OCI-LY7 (cell line): ENCODE measurements at regions not wholly inside any gene's neighbourhood (a gene's known extent, or its start where the extent isn't known, plus 50 kb on each side); places are given as distances from the start of the nearest gene placed in this dataset.

Source experiments
- BruUV-seq: library from RNA; stranded (reverse); fragments of 400-500 nt; replicated peaks from 2 replicates; lab custom pipeline; 2021; lab: Mats Ljungman, UMichigan
- CTCF ChIA-PET: fragments of 300-600 bp; sonication (Branson Sonifier 250); formaldehyde crosslinking; loops from one replicate; lab custom pipeline; 2022; ENCODE audit warnings: antibody characterized with exemption; ENCODE audit not compliant: unreplicated experiment; lab: Charles Lee
- POLR2A ChIA-PET: fragments of 300-600 bp; sonication (Branson Sonifier 250); formaldehyde crosslinking; loops from one replicate; lab custom pipeline; 2022; ENCODE audit warnings: antibody characterized with exemption; lab: Charles Lee
- DNase-seq: peaks from one replicate; pipeline ENCODE4 v3.0.0-alpha.2; 2015; ENCODE audit warnings: low spot score
- H2AFZ ChIP-seq: fragments of 200-600 bp; sonication (generic), shearing (Covaris generic); 2 replicates; pipeline ENCODE4 v1.6.1; 2014; ENCODE audit warnings: mild to moderate bottlenecking, antibody characterized with exemption, low read length, moderate library complexity
- H3K27ac ChIP-seq: fragments of 200-600 bp; sonication (generic); 2 replicates; pipeline ENCODE4 v1.5.1; 2014; ENCODE audit warnings: mixed run types, low read depth, mild to moderate bottlenecking, moderate library complexity, low read length, inconsistent platforms; ENCODE audit not compliant: poor library complexity, severe bottlenecking
- H3K36me3 ChIP-seq: fragments of 200-600 bp; sonication (generic); 2 replicates; pipeline ENCODE4 v1.6.1; 2014; ENCODE audit warnings: mild to moderate bottlenecking, antibody characterized with exemption, low read length, moderate library complexity, mixed read lengths; ENCODE audit not compliant: insufficient read depth
- H3K4me1 ChIP-seq: fragments of 200-600 bp; sonication (generic); 2 replicates; pipeline ENCODE4 v1.5.1; 2014; ENCODE audit warnings: mild to moderate bottlenecking, low read length; ENCODE audit not compliant: insufficient read depth, poor library complexity, severe bottlenecking
- H3K4me2 ChIP-seq: fragments of 200-600 bp; sonication (generic); 2 replicates; pipeline ENCODE4 v1.6.1; 2014; ENCODE audit warnings: mild to moderate bottlenecking, low read length
- H3K4me3 ChIP-seq: fragments of 200-600 bp; sonication (generic); 2 replicates; pipeline ENCODE4 v1.5.1; 2014; ENCODE audit warnings: mild to moderate bottlenecking, low read depth, low read length; ENCODE audit not compliant: poor library complexity, severe bottlenecking
- H3K79me2 ChIP-seq: fragments of 200-600 bp; sonication (generic); 2 replicates; pipeline ENCODE4 v1.6.1; 2016; ENCODE audit warnings: low read depth, mild to moderate bottlenecking, low read length, moderate library complexity, mixed read lengths; ENCODE audit not compliant: insufficient read depth
- H3K9me2 ChIP-seq: fragments of 200-600 bp; sonication (generic); 2 replicates; pipeline ENCODE4 v1.6.1; 2016; ENCODE audit warnings: mild to moderate bottlenecking, low read length, mixed read lengths; ENCODE audit not compliant: insufficient read depth
- H3K9me3 ChIP-seq: fragments of 200-600 bp; sonication (generic); 2 replicates; pipeline ENCODE4 v1.6.1; 2014; ENCODE audit warnings: mild to moderate bottlenecking, mixed run types, low read length, mixed read lengths
- H4K20me1 ChIP-seq: fragments of 200-600 bp; sonication (generic); 2 replicates; pipeline ENCODE4 v1.6.1; 2014; ENCODE audit warnings: mild to moderate bottlenecking, antibody characterized with exemption, low read length, moderate library complexity, mixed read lengths; ENCODE audit not compliant: insufficient read depth
- EZH2phosphoT487 ChIP-seq: fragments of 200-600 bp; sonication (generic); IDR thresholded peaks from 2 replicates; pipeline ENCODE4 v1.6.1; 2018; ENCODE audit warnings: low read depth, borderline replicate concordance, mild to moderate bottlenecking, mixed run types, antibody characterized with exemption, low read length, moderate library complexity, mixed read lengths
- intact Hi-C: fragments of 100-400 bp; cut with micrococcal nuclease; formaldehyde crosslinking; loops from one replicate; pipeline ENCODE4 v1.10.0; 2022; ENCODE audit not compliant: unreplicated experiment
- TF ChIP-seq, protein P1 (sequence below): fragments of 200-600 bp; sonication (generic); conservative IDR thresholded peaks from 2 replicates; pipeline ENCODE4 v1.5.1; 2014; ENCODE audit warnings: mild to moderate bottlenecking, antibody characterized with exemption, low read length, moderate library complexity, mixed read lengths

DNA sequence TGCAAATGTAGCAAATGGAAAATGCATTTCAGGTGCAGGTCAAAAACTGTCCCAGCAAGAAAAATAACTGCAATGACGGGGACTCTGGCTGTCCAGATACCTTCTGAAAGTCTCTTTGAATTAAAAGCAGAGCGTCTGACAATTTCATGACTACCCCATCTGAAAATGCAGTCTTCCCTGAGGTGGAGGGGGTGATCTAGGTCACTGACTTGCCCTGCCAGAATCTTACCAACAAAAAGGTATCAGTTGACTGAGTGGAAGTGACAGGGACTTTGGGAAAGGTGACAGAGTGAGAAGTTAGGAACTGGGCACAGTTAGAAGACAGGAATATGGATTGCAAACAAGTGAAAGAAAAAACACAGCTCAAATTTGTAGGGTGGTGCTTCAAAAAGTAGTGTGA, 402.2 kb downstream of the DHX35 start:
- no peak overlapping the region for H3K4me2 ChIP-seq
- no peaks in the 10 kb centered on the region for H3K4me1 ChIP-seq
- H3K9me2 ChIP-seq: no peaks in the 10 kb centered on the region
- H2AFZ ChIP-seq: no peak overlapping the region
- H3K9me3 ChIP-seq: no peaks in the 10 kb centered on the region
- POLR2A ChIA-PET: no interaction called here
- BruUV-seq: no TSS peak
- DNase-seq: no peak
- no peak overlapping the region for H3K27ac ChIP-seq
- H3K36me3 ChIP-seq: no peaks in the 10 kb centered on the region
- no peak overlapping the region for H3K4me3 ChIP-seq
- H3K79me2 ChIP-seq: no peaks in the 10 kb centered on the region
- TF ChIP-seq EZH2phosphoT487: no peak
- TF ChIP-seq, protein P1, sequence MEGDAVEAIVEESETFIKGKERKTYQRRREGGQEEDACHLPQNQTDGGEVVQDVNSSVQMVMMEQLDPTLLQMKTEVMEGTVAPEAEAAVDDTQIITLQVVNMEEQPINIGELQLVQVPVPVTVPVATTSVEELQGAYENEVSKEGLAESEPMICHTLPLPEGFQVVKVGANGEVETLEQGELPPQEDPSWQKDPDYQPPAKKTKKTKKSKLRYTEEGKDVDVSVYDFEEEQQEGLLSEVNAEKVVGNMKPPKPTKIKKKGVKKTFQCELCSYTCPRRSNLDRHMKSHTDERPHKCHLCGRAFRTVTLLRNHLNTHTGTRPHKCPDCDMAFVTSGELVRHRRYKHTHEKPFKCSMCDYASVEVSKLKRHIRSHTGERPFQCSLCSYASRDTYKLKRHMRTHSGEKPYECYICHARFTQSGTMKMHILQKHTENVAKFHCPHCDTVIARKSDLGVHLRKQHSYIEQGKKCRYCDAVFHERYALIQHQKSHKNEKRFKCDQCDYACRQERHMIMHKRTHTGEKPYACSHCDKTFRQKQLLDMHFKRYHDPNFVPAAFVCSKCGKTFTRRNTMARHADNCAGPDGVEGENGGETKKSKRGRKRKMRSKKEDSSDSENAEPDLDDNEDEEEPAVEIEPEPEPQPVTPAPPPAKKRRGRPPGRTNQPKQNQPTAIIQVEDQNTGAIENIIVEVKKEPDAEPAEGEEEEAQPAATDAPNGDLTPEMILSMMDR: no peak
- H4K20me1 ChIP-seq: no peaks in the 10 kb centered on the region
- CTCF ChIA-PET: no interaction called here
- intact Hi-C loops: no loop called here

DNA sequence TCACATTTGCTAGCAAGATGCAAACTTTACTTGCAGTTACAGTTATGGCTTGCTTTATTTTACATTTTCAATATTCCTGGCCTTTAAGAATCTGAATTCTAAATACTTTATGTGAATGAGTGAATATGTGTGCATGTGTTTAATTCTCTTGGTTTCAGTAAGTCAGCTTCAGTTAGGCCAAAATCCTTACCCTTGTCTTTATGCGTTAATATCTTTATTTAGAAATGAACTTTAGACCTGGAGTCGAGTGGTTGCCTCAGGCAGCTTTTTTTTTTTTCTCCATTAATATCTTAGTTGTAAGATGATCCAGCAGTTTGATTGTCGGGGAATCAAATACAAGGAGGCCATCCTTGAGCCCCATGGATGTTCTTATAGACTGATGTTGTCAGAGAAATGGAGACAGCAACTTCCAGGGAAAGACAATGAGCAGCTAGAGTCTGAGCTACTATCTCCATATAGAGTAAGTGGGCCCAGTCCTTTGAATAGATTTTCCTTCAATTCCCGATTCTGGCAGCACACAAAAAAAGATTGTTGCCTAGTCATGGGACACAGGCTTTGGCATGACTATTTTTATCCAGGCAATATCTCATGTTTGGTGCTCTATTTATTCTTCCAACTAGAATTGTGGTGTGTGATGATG, 398.0 kb downstream of the DHX35 start:
- ChIA-PET CTCF (no interaction called here), POLR2A (no interaction called here)
- Histone ChIP-seq H3K79me2 (no peaks in the 10 kb centered on the region), H3K4me2 (no peak overlapping the region), H3K9me3 (no peaks in the 10 kb centered on the region), H4K20me1 (no peaks in the 10 kb centered on the region), H3K9me2 (no peaks in the 10 kb centered on the region), H2AFZ (no peak overlapping the region), H3K36me3 (no peaks in the 10 kb centered on the region), H3K27ac (no peak overlapping the region), H3K4me3 (no peak overlapping the region), H3K4me1 (no peaks in the 10 kb centered on the region)
- DNase-seq: no peak
- intact Hi-C loops: no loop called here
- no peak for TF ChIP-seq EZH2phosphoT487
- TF ChIP-seq, protein P1: no peak
- no TSS peak for BruUV-seq

DNA sequence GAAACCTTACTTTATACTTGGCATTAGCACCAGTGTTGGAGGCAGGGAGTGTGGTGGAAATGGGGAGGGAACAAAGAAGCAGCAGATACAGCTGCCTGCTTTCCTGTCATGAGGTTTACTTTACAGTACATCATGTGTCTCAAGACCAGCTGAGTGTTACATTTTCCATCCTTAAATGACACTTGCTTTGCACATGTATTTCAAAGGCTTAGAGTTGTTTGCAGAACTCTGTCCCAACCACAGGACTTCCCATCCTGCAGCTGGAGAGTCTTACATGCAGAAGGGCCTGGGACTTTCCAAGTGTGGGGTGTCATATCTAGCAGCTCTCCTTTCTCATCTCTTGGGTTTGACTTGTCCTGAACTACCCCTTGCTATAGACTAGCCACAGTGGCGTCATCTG, 395.9 kb downstream of the DHX35 start:
- BruUV-seq: no TSS peak
- Histone ChIP-seq H2AFZ (no peak overlapping the region), H3K27ac (no peak overlapping the region), H3K79me2 (no peaks in the 10 kb centered on the region), H3K9me3 (no peaks in the 10 kb centered on the region), H3K4me2 (no peak overlapping the region), H4K20me1 (no peaks in the 10 kb centered on the region), H3K36me3 (no peaks in the 10 kb centered on the region), H3K4me1 (no peaks in the 10 kb centered on the region), H3K9me2 (no peaks in the 10 kb centered on the region), H3K4me3 (no peak overlapping the region)
- DNase-seq: no peak
- intact Hi-C loops: no loop called here
- ChIA-PET POLR2A (interaction anchor here (0.5 kb wide), 1 partner anchor 981 kb away, joined by 3 read pairs; no protein-coding TSS in a partner anchor), CTCF (no interaction called here)
- no peak for TF ChIP-seq EZH2phosphoT487
- TF ChIP-seq, protein P1: no peak
